GM12864 (cell line): ENCODE measurements at regions not wholly inside any gene's neighbourhood (a gene's known extent, or its start where the extent isn't known, plus 50 kb on each side); places are given as distances from the start of the nearest gene placed in this dataset.

Source experiments
- DNase-seq: peaks from one replicate; pipeline ENCODE4 v3.0.0-alpha.2; 2011; ENCODE audit warnings: low read depth
- H3K4me3 ChIP-seq: 2 replicates; pipeline ENCODE4 v1.5.1; 2011; ENCODE audit warnings: mild to moderate bottlenecking, low read depth, low read length, control low read depth
- CTCF ChIP-seq: IDR thresholded peaks from 2 replicates; pipeline ENCODE4 v1.5.1; 2011; ENCODE audit warnings: low read depth, mild to moderate bottlenecking, moderate library complexity, low read length, control low read depth, inconsistent platforms; ENCODE audit errors: missing control alignments

DNA sequence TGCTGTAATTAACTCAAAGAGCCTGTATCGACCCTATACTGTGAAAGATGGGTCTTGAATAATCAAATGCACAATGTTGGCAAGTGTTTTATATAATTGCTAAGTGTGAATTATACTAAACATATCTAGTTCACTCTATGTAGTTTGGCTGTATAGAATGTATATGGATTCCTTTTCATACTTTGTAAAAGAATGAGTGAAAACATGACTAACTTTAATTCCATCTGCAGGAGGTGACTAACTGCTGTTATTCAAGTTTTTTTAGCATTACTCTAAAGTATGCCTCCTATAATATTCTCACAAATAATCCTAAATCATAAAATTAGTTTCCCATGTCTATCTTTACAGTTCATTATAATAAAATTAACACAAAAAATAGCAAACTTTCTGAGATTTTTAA lies 394.0 kb upstream of the MON1B start:
- H3K4me3 ChIP-seq = no peak overlapping the region
- TF ChIP-seq CTCF = no peak

GRCh38 chr16:76797457-76797856 lies 393.5 kb upstream of the MON1B start:
- no peak for TF ChIP-seq CTCF
- no peak overlapping the region for H3K4me3 ChIP-seq
- no peak for DNase-seq

More for the DNA sequence above, 394.0 kb upstream of the MON1B start:
- DNase-seq = no peak

- no peak for TF ChIP-seq CTCF
- no peak overlapping the region for H3K4me3 ChIP-seq
- DNase-seq = no peak
Observed at GRCh38 chr16:76800196-76800595, 390.8 kb upstream of the MON1B start.

- no peak for TF ChIP-seq CTCF
- no peak overlapping the region for H3K4me3 ChIP-seq
- no peak for DNase-seq
Observed at GRCh38 chr16:76801357-76801756, 389.6 kb upstream of the MON1B start.

DNA sequence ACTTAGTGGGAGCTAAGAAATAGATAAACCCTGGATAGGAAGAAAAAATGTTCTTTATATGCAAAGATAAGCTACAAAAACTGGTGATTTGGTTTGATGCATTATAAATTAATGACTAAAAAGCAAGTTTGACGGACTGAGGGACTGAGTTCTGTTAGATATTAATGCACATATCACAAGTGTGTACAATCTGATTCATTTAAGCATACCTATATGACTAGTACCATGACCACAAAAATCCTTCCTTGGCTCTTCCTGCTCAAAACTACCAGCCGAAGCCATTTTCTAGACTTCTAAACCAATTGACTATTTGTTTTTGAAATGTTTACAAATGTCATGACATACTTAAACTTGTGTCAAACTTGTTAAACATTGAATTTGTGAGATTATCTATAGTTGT lies 374.5 kb upstream of the MON1B start:
- H3K4me3 ChIP-seq = no peak overlapping the region
- TF ChIP-seq CTCF = no peak
- DNase-seq = no peak

DNA sequence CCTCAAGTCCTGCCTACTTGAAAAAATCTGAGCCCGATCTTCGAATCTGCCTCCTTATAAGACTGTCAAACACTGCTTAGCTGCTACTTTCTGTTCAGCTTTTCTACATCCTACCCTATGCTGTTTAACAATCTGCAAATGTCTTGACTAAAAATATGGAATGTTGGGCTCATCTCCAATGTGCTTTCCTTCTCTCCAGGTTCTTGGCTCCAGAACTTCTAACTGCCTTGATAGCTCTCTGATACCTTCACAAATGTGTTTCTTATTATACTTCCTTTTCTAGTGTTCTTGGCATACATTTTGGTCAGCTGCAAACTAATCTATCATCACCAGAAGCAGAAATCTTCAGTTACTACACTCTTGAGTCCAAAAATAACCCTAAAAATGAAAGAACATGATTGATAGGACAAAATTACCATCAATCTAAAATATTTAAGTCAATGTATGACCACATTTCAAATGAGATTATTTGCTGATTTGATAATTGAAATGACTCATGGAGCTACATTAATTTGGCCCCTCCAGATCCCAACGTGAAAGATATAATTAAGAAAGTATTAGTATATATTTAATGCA lies 372.3 kb upstream of the MON1B start:
- H3K4me3 ChIP-seq = no peak overlapping the region
- no peak for DNase-seq
- TF ChIP-seq CTCF = no peak

- TF ChIP-seq CTCF = no peak
- H3K4me3 ChIP-seq = no peak overlapping the region
- DNase-seq = no peak
Observed at GRCh38 chr16:76819226-76819916, 371.6 kb upstream of the MON1B start.
